ENCODE measurements at regions not wholly inside any gene's neighbourhood (a gene's known extent, or its start where the extent isn't known, plus 50 kb on each side); places are given as distances from the start of the nearest gene placed in this dataset.

DNA sequence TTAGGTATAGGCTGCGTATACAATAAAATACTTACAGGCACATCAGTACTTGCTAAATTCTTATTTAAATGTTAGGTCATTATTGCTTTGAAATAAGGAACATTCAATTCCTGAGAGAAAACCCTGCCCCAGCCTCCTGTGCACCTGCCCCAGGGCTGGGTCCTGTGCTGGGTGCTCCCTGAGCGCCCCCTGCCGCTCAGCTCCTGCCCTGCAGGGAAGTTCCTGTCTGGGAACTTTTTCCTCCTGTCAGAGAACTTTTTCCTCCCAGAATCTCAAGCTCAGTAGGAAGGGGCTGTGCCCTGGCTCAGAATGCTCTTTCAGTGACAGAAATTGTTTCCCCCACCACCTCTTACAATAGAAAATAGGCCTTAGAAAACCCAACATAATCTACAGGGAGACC lies 751.1 kb downstream of the TMEM121 start:
- Histone ChIP-seq H3K9me3 (ENCODE audit: low read depth) (no peaks in the 10 kb centered on the region), H3K27ac (no peak overlapping the region), H3K4me1 (ENCODE audit: low read depth) (no peaks in the 10 kb centered on the region), H3K4me3 (no peak overlapping the region), H3K27me3 (no peaks in the 10 kb centered on the region), H3K36me3 (no peaks in the 10 kb centered on the region)
- DNase-seq (ENCODE audit: low read depth in 1 of 2, low spot score in 1 of 2), result no peak
- TF ChIP-seq, protein P1, sequence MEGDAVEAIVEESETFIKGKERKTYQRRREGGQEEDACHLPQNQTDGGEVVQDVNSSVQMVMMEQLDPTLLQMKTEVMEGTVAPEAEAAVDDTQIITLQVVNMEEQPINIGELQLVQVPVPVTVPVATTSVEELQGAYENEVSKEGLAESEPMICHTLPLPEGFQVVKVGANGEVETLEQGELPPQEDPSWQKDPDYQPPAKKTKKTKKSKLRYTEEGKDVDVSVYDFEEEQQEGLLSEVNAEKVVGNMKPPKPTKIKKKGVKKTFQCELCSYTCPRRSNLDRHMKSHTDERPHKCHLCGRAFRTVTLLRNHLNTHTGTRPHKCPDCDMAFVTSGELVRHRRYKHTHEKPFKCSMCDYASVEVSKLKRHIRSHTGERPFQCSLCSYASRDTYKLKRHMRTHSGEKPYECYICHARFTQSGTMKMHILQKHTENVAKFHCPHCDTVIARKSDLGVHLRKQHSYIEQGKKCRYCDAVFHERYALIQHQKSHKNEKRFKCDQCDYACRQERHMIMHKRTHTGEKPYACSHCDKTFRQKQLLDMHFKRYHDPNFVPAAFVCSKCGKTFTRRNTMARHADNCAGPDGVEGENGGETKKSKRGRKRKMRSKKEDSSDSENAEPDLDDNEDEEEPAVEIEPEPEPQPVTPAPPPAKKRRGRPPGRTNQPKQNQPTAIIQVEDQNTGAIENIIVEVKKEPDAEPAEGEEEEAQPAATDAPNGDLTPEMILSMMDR (IDR thresholded peaks at IDR 0.05; ENCODE audit: low read depth, low read length), result no peak

GRCh38 chr14:106280876-106281275 lies 754.5 kb downstream of the TMEM121 start:
- H3K4me3 ChIP-seq, result no peak overlapping the region
- no peak overlapping the region for H3K27ac ChIP-seq
- no peaks in the 10 kb centered on the region for H3K36me3 ChIP-seq
- no peak for DNase-seq (ENCODE audit: low read depth in 1 of 2, low spot score in 1 of 2)
- H3K9me3 ChIP-seq (ENCODE audit: low read depth), result no peaks in the 10 kb centered on the region
- no peaks in the 10 kb centered on the region for H3K4me1 ChIP-seq (ENCODE audit: low read depth)
- TF ChIP-seq, protein P1 (IDR thresholded peaks at IDR 0.05; ENCODE audit: low read depth, low read length), result no peak
- H3K27me3 ChIP-seq, result no peaks in the 10 kb centered on the region

- TF ChIP-seq, protein P1 (IDR thresholded peaks at IDR 0.05; ENCODE audit: low read depth, low read length), result no peak
- Histone ChIP-seq H3K9me3 (ENCODE audit: low read depth) (no peaks in the 10 kb centered on the region), H3K27ac (no peak overlapping the region), H3K27me3 (no peaks in the 10 kb centered on the region), H3K36me3 (no peaks in the 10 kb centered on the region), H3K4me3 (no peak overlapping the region), H3K4me1 (ENCODE audit: low read depth) (no peaks in the 10 kb centered on the region)
- DNase-seq (ENCODE audit: low read depth in 1 of 2, low spot score in 1 of 2), result no peak
Measured at GRCh38 chr14:106286697-106287290, 760.4 kb downstream of the TMEM121 start.

DNA sequence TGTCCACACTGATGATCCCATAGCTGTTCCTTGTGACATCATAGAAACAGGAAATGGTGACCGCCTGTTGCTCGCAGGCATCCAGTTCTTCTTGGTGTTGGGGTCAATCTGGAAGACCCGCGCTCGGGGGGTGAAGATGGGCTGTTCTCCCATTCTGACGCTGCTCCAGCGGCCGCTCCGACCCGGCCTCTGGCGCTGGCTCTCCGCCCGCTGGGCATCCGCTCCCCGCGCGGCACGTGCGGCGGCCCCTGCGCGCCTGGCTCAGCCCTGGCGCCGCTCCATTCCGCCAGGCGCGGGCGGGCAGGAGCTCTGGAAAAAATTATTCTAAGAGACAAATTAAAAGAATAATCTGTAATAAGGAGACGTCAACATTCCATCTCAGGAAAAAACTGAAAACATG lies 761.1 kb downstream of the TMEM121 start:
- TF ChIP-seq, protein P1 (IDR thresholded peaks at IDR 0.05; ENCODE audit: low read depth, low read length), result no peak
- no peak overlapping the region for H3K27ac ChIP-seq
- H3K36me3 ChIP-seq, result no peaks in the 10 kb centered on the region
- H3K9me3 ChIP-seq (ENCODE audit: low read depth), result no peaks in the 10 kb centered on the region
- H3K4me3 ChIP-seq, result no peak overlapping the region
- H3K4me1 ChIP-seq (ENCODE audit: low read depth), result no peaks in the 10 kb centered on the region
- no peak for DNase-seq (ENCODE audit: low read depth in 1 of 2, low spot score in 1 of 2)
- H3K27me3 ChIP-seq, result no peaks in the 10 kb centered on the region

- Histone ChIP-seq H3K27ac (no peak overlapping the region), H3K36me3 (no peaks in the 10 kb centered on the region), H3K9me3 (ENCODE audit: low read depth) (no peaks in the 10 kb centered on the region), H3K4me3 (no peak overlapping the region), H3K4me1 (ENCODE audit: low read depth) (no peaks in the 10 kb centered on the region), H3K27me3 (no peaks in the 10 kb centered on the region)
- TF ChIP-seq, protein P1 (IDR thresholded peaks at IDR 0.05; ENCODE audit: low read depth, low read length), result no peak
- no peak for DNase-seq (ENCODE audit: low read depth in 1 of 2, low spot score in 1 of 2)
Measured at GRCh38 chr14:106291626-106292025, 765.2 kb downstream of the TMEM121 start.
